NOMO-1 treated with dmso at 0.1 percent for 144 hours (cell line): ENCODE measurements at regions not wholly inside any gene's neighbourhood (a gene's known extent, or its start where the extent isn't known, plus 50 kb on each side); places are given as distances from the start of the nearest gene placed in this dataset.
"Not testable (repeated sequence)": the region's sequence is repeated elsewhere in the genome, so short reads cannot be mapped to it uniquely, and the experiment has no call there.

Source experiments
- DNase-seq: peaks from one replicate; lab custom pipeline; 2025; ENCODE audit not compliant: unreplicated experiment; lab: John Stamatoyannopoulos, UW

GRCh38 chr3:72049300-72049699, 264.4 kb upstream of the PROK2 start:
- no peak for DNase-seq

- DNase-seq, result no peak
Measured at GRCh38 chr3:72048873-72049272, 263.9 kb upstream of the PROK2 start.

- no peak for DNase-seq
Measured at GRCh38 chr3:72047221-72047871, 262.4 kb upstream of the PROK2 start.

GRCh38 chr3:72044231-72044855, 259.4 kb upstream of the PROK2 start:
- DNase-seq, result no peak

GRCh38 chr3:72043204-72044133, 258.5 kb upstream of the PROK2 start:
- DNase-seq, result peak; percentile 74

- DNase-seq, result no peak
Measured at GRCh38 chr3:72042397-72043203, 257.7 kb upstream of the PROK2 start.

GRCh38 chr3:72041511-72041910, 256.6 kb upstream of the PROK2 start:
- no peak for DNase-seq

GRCh38 chr3:72041076-72041475, 256.1 kb upstream of the PROK2 start:
- DNase-seq, result no peak

- no peak for DNase-seq
Measured at GRCh38 chr3:72039677-72040076, 254.7 kb upstream of the PROK2 start.

- no peak for DNase-seq
Measured at GRCh38 chr3:72036899-72037298, 252.0 kb upstream of the PROK2 start.

GRCh38 chr3:72035606-72036005, 250.7 kb upstream of the PROK2 start:
- DNase-seq, result no peak

GRCh38 chr3:72034986-72035385, 250.0 kb upstream of the PROK2 start:
- no peak for DNase-seq

GRCh38 chr3:72033666-72034428, 248.9 kb upstream of the PROK2 start:
- no peak for DNase-seq

- DNase-seq, result no peak
Measured at GRCh38 chr3:72032441-72033135, 247.6 kb upstream of the PROK2 start.

- DNase-seq, result peak; percentile 76
Measured at GRCh38 chr3:72031581-72031980, 246.6 kb upstream of the PROK2 start.

GRCh38 chr3:72030296-72030695, 245.3 kb upstream of the PROK2 start:
- not testable (repeated sequence) for DNase-seq

- DNase-seq, result not testable (repeated sequence)
Measured at GRCh38 chr3:72028726-72029125, 243.8 kb upstream of the PROK2 start.

- not testable (repeated sequence) for DNase-seq
Measured at GRCh38 chr3:72028307-72028706, 243.4 kb upstream of the PROK2 start.

- not testable (repeated sequence) for DNase-seq
Measured at GRCh38 chr3:72027728-72028127, 242.8 kb upstream of the PROK2 start.

GRCh38 chr3:72022027-72022426, 237.1 kb upstream of the PROK2 start:
- DNase-seq, result no peak
